OCI-LY1 (cell line): ENCODE measurements at regions not wholly inside any gene's neighbourhood (a gene's known extent, or its start where the extent isn't known, plus 50 kb on each side); places are given as distances from the start of the nearest gene placed in this dataset.

Experiments
- CTCF ChIP-seq: fragments of 200-600 bp; sonication (generic), shearing (Covaris generic); IDR thresholded peaks from 2 replicates; pipeline ENCODE4 v1.5.1; 2017; ENCODE audit warnings: mild to moderate bottlenecking, antibody characterized with exemption, low read length, moderate library complexity, mixed read lengths
- EZH2 ChIP-seq: fragments of 200-600 bp; sonication (generic), shearing (Covaris generic); IDR thresholded peaks from 2 replicates; pipeline ENCODE4 v1.8.0; 2017; ENCODE audit warnings: borderline replicate concordance, mixed run types, mild to moderate bottlenecking, antibody characterized with exemption, low read length, moderate library complexity, mixed read lengths

- TF ChIP-seq CTCF: no peak
- TF ChIP-seq EZH2: no peak
Measured at GRCh38 chr17:417691-418420, 65.2 kb upstream of the RPH3AL start.
